Epidermal melanocyte (primary cell): ENCODE measurements at regions not wholly inside any gene's neighbourhood (a gene's known extent, or its start where the extent isn't known, plus 50 kb on each side); places are given as distances from the start of the nearest gene placed in this dataset.

ENCODE experiments used
- DNase-seq: peaks from one replicate; pipeline ENCODE4 v3.0.0; 2011; ENCODE audit warnings: low spot score; ENCODE audit not compliant: insufficient read length

DNA sequence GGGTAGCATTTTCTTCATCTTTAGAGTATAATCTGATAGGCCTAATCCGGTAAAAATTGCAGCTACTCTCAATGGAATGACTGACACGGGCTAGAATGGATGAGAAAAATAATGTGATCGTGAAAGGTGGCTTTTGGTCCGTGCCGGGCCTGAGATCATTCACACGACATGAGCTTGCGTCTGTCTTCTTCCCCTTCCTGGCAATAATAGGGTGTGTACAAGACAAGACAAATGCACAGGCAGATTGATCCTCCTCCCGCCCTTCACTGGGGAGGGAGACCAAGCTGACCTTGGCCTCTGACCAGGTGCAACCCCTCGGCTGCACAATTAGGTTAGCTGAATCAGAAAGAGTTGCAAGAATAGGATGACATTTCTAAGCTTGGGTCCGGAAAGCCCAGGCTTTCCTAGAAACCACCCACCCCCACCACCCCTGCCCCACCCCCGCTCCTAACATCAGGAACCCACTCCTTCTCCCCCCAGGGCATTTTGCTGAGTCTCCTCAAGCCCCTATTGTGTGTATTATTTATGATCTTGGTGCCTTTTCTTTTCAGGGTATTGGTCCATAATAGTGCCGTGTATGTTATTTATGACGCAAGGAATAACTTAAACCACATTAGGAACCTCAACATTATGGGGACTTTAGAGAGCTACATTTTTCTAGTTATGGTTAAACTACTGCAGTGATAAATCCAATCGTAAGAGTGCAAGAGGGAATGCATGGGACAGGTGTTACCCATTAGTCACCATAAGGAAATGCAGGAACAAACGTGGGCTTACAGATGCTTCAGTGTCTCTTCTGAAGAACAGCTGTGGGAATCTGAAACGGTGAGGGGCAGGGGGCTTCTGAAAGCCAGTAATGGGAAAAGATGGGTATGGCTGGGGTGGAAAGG lies 540.1 kb upstream of the PSMD7 start:
- no peak for DNase-seq

DNA sequence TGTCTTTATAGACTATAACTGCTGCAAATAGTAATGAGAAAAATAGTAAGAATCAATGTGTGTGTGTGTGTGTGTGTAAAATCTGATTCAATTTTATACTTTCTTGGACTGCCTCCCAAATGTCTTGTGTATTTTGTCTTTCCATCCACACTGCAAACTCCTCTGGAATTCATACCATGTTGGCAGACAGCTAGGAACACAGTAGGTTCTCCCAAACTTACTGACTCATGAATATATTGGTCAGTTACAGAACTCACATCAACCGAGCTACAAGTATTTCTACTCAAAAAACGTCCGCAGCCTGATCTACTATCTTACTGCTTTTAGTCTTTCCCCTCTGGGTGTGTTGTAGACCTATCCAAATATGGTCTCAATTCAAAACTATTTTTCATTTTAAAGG lies 542.7 kb upstream of the PSMD7 start:
- DNase-seq, result no peak

- DNase-seq, result no peak
Observed at GRCh38 chr16:73750639-73751038, 546.0 kb upstream of the PSMD7 start.

- no peak for DNase-seq
Observed at GRCh38 chr16:73747328-73747727, 549.3 kb upstream of the PSMD7 start.

- DNase-seq, result no peak
Observed at GRCh38 chr16:73746554-73746953, 550.1 kb upstream of the PSMD7 start.

DNA sequence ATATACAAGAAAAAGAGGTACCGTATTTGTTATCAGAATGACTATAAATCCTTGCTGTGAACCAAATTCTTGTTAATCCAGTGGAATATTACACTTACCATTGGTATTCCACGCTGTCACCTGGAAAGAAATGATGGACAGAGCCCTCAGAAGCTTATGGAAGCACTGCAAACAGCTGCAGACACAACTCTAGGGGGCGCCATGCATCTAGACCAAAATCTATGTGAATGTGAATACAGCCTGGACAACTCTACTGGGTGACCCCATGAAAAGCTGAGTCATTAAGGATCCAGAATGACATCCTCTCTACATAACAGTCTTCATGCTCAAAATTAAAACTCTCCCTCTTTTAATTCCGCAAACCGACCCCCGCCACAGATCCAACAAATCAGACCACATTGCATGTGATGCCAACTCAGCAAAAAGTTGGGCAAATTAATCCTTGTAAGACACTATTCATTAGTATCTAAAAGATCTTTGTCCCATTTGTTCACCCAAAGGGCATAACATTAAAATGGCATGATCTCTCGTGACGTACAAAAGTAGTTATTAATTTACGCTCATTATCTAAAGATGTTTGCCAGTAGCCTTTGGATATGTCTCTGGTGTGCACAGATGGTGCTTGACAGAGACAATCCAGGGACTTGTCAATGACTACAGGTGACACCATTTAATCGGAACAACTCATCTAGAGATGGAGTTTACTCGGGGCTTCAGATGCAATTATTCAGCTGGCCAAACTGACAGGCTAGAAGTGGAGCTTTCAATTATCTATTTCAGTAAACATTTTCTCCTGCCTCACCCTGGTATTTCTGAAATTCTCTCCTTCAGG lies 552.7 kb upstream of the PSMD7 start:
- DNase-seq, result no peak

DNA sequence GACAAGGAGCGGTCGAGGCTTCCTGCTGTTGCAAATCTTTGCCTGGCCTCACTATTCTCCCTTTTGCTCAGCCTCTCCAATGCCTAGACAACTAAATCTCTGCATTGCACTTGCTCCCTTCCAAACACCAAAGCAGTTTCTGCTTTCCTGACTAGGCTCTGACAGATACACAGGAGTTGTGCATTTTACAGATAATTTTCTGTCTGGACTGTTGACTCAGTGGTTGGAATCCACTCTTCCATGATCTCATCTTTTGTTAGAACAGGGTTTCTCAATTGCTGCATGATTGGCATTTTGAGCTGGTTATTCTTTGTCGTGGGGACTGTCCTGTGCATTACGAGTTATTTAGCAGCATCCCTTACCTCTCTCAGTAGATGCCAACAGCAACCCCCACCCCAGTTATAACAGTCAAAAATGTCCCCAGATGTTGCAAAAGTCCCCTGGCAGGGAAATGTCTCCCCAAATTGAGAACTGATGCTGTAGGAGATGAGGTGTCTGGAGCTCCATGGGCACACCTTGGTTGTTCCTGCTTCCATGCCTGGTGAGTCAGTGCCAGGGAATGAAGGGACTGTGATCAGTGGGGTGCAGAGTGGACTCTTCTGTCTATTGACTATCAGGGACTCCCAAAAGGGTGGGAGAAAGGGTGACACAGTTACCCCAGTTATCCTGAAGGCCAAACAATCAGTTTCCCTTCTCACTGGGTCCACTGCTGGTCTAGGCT lies 557.4 kb upstream of the PSMD7 start:
- no peak for DNase-seq

GRCh38 chr16:73738266-73738665 lies 558.3 kb upstream of the PSMD7 start:
- no peak for DNase-seq

DNA sequence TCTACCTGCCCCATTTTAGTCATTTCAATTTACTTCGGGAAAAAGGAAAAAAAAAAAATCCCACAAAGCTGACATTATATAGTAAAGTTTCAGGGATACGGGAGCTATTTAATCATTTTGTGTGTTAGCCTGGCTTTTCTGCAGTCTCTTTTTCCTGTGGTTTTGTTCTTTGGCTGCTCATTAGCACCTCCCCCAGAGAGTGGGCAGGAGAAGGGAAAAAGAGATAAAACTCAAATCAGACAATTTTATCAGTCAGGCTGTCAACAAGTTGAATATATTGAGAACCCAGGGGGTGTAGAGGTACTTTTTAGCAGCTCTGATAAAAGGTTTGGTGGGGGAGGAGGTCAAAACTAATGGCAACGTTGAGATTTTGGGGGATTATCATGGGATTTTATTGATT lies 559.0 kb upstream of the PSMD7 start:
- DNase-seq, result no peak

- DNase-seq, result no peak
Observed at GRCh38 chr16:73735954-73736353, 560.7 kb upstream of the PSMD7 start.

GRCh38 chr16:73735018-73735417 lies 561.6 kb upstream of the PSMD7 start:
- DNase-seq, result no peak

- DNase-seq, result no peak
Observed at GRCh38 chr16:73732681-73733080, 563.9 kb upstream of the PSMD7 start.

GRCh38 chr16:73732143-73732542 lies 564.5 kb upstream of the PSMD7 start:
- no peak for DNase-seq

DNA sequence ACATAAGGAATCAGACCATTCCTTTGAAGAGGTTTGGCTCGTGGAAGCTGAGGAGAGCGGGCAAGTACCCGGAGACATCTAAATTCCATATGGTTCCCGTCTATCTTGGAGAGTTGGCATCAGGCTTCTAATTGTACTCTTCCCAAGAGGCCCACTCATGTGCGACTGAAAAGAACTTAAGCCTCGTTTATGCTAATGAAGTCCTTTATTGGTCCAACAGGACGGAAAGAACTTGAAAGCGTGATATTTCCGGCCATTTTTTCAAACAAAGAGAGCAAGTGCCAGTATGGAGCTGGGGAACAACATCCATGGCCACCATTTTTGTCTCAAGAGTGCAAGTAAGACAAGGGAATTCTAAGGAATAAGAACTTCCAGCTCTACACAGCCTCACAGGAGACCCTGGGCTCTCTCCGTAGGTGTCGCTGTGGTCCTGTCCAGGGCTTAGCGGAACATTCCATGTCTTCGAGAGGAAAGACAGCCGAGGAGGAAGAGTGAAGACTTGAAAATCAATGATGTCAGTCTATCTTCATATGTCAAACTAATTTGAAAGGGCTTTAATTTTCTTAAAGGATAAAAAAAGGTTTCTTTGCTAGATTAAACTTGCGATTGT lies 566.0 kb upstream of the PSMD7 start:
- DNase-seq, result no peak

- peak; percentile 36 for DNase-seq
Observed at GRCh38 chr16:73725156-73725555, 571.5 kb upstream of the PSMD7 start.

DNA sequence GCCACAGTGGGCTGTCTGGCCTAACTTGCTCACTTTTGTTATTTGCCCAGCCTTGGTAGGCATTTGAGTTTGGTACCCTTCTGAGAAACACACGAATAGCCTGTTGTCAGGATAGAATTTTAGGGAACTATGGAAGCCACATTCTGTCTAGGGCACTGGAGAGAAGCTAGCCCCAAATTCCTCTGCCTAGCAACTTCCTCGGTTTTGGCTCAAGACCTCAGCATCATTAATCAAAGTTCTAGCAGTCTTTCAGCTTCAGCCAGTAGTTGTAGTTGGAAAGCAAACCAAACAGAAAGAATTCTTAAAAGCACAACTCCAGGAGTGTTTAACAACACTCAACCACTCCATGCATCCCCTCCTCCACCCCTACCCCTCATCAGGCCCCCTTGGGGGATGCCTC lies 572.1 kb upstream of the PSMD7 start:
- no peak for DNase-seq

DNA sequence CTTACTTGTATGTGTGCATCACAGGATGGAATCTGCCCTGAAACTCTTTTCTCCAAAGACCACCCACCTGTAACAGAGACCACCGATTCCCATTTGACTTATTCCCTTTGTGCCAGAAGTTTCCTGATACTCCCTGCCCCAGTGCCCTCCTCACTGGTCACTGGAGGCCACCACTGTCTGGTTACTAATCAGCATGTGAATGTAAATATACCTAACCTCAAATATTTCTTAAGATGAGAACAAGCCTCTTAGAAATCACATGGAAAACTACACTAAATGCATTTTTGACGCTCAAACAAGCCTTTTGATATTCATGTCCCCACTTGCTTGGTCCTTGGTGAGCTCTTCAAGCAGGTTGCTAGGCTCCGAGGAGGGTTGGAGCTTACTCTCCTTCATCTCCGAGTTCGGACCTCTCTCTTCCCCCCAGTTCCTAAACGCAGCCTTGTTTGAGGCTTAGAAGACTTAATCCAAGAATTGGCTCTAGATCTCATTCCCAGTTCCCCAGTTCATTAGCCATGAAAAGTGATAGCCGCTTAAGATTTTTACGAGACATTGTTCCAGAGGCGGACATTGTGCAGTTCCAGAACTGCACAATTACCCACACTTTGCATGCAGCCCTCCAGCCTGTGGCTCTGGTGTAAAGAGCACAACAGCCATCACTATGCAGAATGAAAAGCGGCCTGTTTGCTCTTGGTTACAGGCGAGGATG lies 579.2 kb upstream of the PSMD7 start:
- DNase-seq, result no peak

- no peak for DNase-seq
Observed at GRCh38 chr16:73714976-73715375, 581.6 kb upstream of the PSMD7 start.

GRCh38 chr16:73713778-73714495 lies 582.7 kb upstream of the PSMD7 start:
- DNase-seq, result no peak

DNA sequence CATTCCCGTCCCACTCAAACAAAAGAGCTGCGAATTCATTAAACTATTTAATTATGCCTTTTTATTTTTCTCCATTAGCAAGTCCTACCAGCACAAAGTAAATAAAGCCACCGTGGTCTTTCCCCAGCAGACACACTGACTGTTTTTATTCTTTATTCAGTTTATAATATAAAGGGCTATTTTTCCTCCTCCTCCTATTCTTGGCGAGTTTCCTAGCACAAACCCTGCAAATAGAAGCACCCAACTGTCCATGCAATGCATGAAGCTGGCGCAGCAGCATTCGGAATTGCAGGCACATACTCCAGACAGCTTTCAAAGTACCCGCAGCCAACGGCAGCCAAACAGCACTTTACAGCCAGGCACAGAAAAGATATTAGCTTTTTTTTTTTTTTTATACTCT lies 583.4 kb upstream of the PSMD7 start:
- DNase-seq, result peak; percentile 64
